SK-N-SH (cell line): ENCODE measurements at regions not wholly inside any gene's neighbourhood (a gene's known extent, or its start where the extent isn't known, plus 50 kb on each side); places are given as distances from the start of the nearest gene placed in this dataset.
"Not testable (repeated sequence)": the region's sequence is repeated elsewhere in the genome, so short reads cannot be mapped to it uniquely, and the experiment has no call there.

Experiments
- CTCF ChIA-PET: fragments of 300-600, 350-600 bp; formaldehyde crosslinking; extraction: SDS; loops from one replicate; lab custom pipeline; 2021; lab: Yijun Ruan, JAX
- POLR2A ChIA-PET: fragments of 350-600 bp; sonication (Branson Sonifier 250); formaldehyde crosslinking; extraction: SDS; loops from one replicate; lab custom pipeline; 2020; ENCODE audit warnings: antibody characterized with exemption, inconsistent platforms; lab: Yijun Ruan, JAX
- DNase-seq: peaks from one replicate; pipeline ENCODE4 v3.0.0; 2012
- H2AFZ ChIP-seq: fragments of 200-600 bp; sonication (generic); 2 replicates; pipeline ENCODE4 v1.8.1; 2016; ENCODE audit warnings: antibody characterized with exemption, mild to moderate bottlenecking, low read depth
- H3F3A ChIP-seq: fragments of 200-600 bp; sonication (generic); replicated peaks from 2 replicates; pipeline ENCODE3; 2016; ENCODE audit warnings: antibody characterized with exemption, mild to moderate bottlenecking; ENCODE audit not compliant: insufficient read depth
- H3K27ac ChIP-seq, 2 experiments: fragments of 200-500 bp in 1 of 2; fragments of 200-600 bp in 1 of 2; sonication (Bioruptor generic) in 1 of 2; sonication (generic), shearing (Covaris generic) in 1 of 2; 2 replicates each; pipeline versions ENCODE4 v1.5.1 to v1.6.1; 2014 to 2016; ENCODE audit warnings: low read depth in 2 of 2, inconsistent platforms in 1 of 2, low read length in 1 of 2, mild to moderate bottlenecking in 1 of 2, mixed read lengths in 1 of 2
- H3K27me3 ChIP-seq: fragments of 200-600 bp; sonication (generic), shearing (Covaris generic); 2 replicates; pipeline ENCODE4 v1.6.1; 2016; ENCODE audit warnings: mixed run types; ENCODE audit not compliant: insufficient read depth
- H3K36me3 ChIP-seq, 2 experiments: fragments of 200-500 bp in 1 of 2; fragments of 200-600 bp in 1 of 2; sonication (Bioruptor generic) in 1 of 2; sonication (generic) in 1 of 2; replicated peaks in 1 of 2; 2 replicates each; pipeline versions ENCODE3 to v1.5.1; 2014 to 2016; ENCODE audit warnings: low read length in 1 of 2, mild to moderate bottlenecking in 1 of 2; ENCODE audit not compliant: insufficient read depth in 2 of 2, control insufficient read depth in 1 of 2
- H3K4me1 ChIP-seq, 2 experiments: fragments of 200-500 bp in 1 of 2; fragments of 200-600 bp in 1 of 2; sonication (Bioruptor generic) in 1 of 2; sonication (generic), shearing (Covaris generic) in 1 of 2; 2 replicates each; pipeline versions ENCODE4 v1.5.1 to v1.6.1; 2014 to 2016; ENCODE audit warnings: low read depth in 1 of 2, low read length in 1 of 2, mixed run types in 1 of 2; ENCODE audit not compliant: insufficient read depth in 2 of 2, control insufficient read depth in 1 of 2
- H3K4me2 ChIP-seq: fragments of 200-600 bp; sonication (generic), shearing (Covaris generic); 2 replicates; pipeline ENCODE4 v1.6.1; 2017; ENCODE audit warnings: mixed run types
- H3K4me3 ChIP-seq, 2 experiments: fragments of 200-500 bp in 1 of 2; fragments of 200-600 bp in 1 of 2; sonication (Bioruptor generic) in 1 of 2; sonication (generic), shearing (Covaris generic) in 1 of 2; 2 replicates each; pipeline versions ENCODE4 v1.5.1 to v1.8.1; 2014 to 2016; ENCODE audit warnings: low read depth in 2 of 2, inconsistent platforms in 1 of 2, low read length in 1 of 2, mild to moderate bottlenecking in 1 of 2, mixed read lengths in 1 of 2, moderate library complexity in 1 of 2
- H3K79me2 ChIP-seq: fragments of 200-600 bp; sonication (generic); 2 replicates; pipeline ENCODE4 v1.8.1; 2017; ENCODE audit warnings: mild to moderate bottlenecking; ENCODE audit not compliant: insufficient read depth
- H3K9ac ChIP-seq: fragments of 200-600 bp; sonication (generic); 2 replicates; pipeline ENCODE4 v1.6.1; 2017; ENCODE audit warnings: mixed run types
- H3K9me2 ChIP-seq: fragments of 200-600 bp; sonication (generic); 2 replicates; pipeline ENCODE4 v1.6.1; 2017; ENCODE audit warnings: mixed run types
- H3K9me3 ChIP-seq: fragments of 200-600 bp; sonication (generic); 2 replicates; pipeline ENCODE4 v1.6.1; 2017; ENCODE audit warnings: mixed run types, mild to moderate bottlenecking, moderate library complexity
- H4K20me1 ChIP-seq: fragments of 200-600 bp; sonication (generic); 2 replicates; pipeline ENCODE4 v1.6.1; 2017; ENCODE audit warnings: mild to moderate bottlenecking, mixed run types; ENCODE audit not compliant: insufficient read depth
- RAD21 ChIP-seq: IDR thresholded peaks from 2 replicates; pipeline ENCODE4 v1.6.1; 2012; ENCODE audit warnings: mild to moderate bottlenecking, low read length
- WGBS: methylation state at CpG from one replicate; pipeline ENCODE4 v1.1.6; 2017; ENCODE audit warnings: low lambda C conversion rate; 5-methylcytosine and 5-hydroxymethylcytosine counted together

DNA sequence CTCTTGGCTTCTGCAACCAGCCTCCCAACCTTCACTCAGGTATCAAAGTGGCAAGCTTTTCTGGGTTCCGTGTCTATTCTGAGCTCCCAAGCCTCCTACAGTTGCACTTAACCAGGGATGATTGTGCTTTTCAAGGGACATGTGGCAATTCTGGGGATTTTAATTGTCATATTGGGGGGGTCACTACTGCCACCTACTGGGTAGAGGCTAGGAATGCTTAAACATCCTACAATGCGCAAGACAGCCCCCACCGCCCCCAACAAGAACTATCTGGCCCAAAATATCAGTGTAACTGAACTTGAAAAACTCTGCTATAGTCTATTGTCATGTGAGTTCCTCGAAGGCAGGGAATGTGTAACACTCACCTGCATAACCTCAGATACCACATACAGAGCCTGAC lies 201.5 kb downstream of the NPIPA8 start:
- CTCF ChIA-PET, H3K36me3 ChIP-seq, H3K27ac ChIP-seq, H3K27me3 ChIP-seq, H3K4me3 ChIP-seq, POLR2A ChIA-PET, H3K9ac ChIP-seq, H3K9me3 ChIP-seq, H3F3A ChIP-seq, H3K9me2 ChIP-seq, DNase-seq, H3K4me2 ChIP-seq, H2AFZ ChIP-seq, H3K79me2 ChIP-seq, H3K4me1 ChIP-seq, H4K20me1 ChIP-seq: not testable (repeated sequence)
- WGBS = 69% methylated on average over 1 of the region's 4 CpGs

GRCh38 chr16:18131587-18131986 lies 204.9 kb downstream of the NPIPA8 start:
- H3K4me3 ChIP-seq, H4K20me1 ChIP-seq, H2AFZ ChIP-seq, H3K27me3 ChIP-seq, H3K4me2 ChIP-seq, H3K9me3 ChIP-seq, H3F3A ChIP-seq, H3K9me2 ChIP-seq, H3K9ac ChIP-seq, H3K4me1 ChIP-seq, H3K79me2 ChIP-seq, POLR2A ChIA-PET, CTCF ChIA-PET, H3K36me3 ChIP-seq, H3K27ac ChIP-seq, DNase-seq: not testable (repeated sequence)
- TF ChIP-seq RAD21 = peak; percentile 30
- WGBS = 7% methylated on average over 2 of the region's 6 CpGs

DNA sequence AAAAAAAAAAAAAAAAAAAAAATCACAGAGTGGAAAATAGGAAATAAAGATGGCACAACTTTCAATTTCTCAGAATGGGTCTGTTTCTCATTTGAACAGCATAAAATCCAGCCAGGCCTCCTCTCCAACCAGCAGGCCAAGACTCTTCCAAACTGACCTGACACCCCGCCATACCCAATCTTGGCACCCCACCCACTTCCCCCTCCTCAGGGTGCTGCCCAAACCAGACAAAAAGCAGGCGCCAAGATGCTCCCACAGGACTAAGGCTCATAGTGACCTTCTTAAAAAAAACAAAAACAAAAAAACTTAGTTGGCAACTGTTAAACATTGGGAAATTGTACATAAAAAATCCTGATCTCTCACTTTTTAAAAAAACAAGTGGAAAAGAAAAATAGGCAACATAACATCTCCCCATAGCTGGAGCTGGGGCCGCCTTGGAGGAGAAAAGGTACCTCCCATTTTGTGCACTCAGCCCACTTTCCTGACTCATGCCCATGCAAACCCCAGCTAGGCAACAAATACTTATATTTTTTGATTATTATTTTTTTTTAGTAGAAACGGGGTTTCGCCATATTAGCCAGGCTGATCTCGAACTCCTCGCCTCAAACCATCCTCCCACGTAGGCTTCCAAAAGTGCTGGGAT lies 205.9 kb downstream of the NPIPA8 start:
- H4K20me1 ChIP-seq, H3K4me3 ChIP-seq, H3K79me2 ChIP-seq, H3K4me2 ChIP-seq, H3K9ac ChIP-seq, H3K27ac ChIP-seq, H3K27me3 ChIP-seq, H3K36me3 ChIP-seq, H3F3A ChIP-seq, H3K9me2 ChIP-seq, H3K4me1 ChIP-seq, DNase-seq, H3K9me3 ChIP-seq, H2AFZ ChIP-seq: not testable (repeated sequence)
- POLR2A ChIA-PET = interaction anchor here (0.6 kb wide), 1 partner anchor 158 kb away, joined by 3 read pairs; no protein-coding TSS in a partner anchor
- WGBS = 71% methylated on average over 7 of the region's 8 CpGs
- CTCF ChIA-PET = interaction anchor here (0.6 kb wide), 1 partner anchor 161 kb away, joined by 3 read pairs; no protein-coding TSS in a partner anchor

- H3K9ac ChIP-seq, CTCF ChIA-PET, H3K36me3 ChIP-seq, DNase-seq, POLR2A ChIA-PET, H3K79me2 ChIP-seq, H3K4me3 ChIP-seq, H3K27me3 ChIP-seq, H3K4me1 ChIP-seq, H4K20me1 ChIP-seq, H3K27ac ChIP-seq, H3F3A ChIP-seq, H2AFZ ChIP-seq, H3K9me2 ChIP-seq, H3K4me2 ChIP-seq, H3K9me3 ChIP-seq: not testable (repeated sequence)
- 20% methylated on average over 1 of the region's 12 CpGs for WGBS
Observed at GRCh38 chr16:18127033-18127432, 209.5 kb downstream of the NPIPA8 start.

DNA sequence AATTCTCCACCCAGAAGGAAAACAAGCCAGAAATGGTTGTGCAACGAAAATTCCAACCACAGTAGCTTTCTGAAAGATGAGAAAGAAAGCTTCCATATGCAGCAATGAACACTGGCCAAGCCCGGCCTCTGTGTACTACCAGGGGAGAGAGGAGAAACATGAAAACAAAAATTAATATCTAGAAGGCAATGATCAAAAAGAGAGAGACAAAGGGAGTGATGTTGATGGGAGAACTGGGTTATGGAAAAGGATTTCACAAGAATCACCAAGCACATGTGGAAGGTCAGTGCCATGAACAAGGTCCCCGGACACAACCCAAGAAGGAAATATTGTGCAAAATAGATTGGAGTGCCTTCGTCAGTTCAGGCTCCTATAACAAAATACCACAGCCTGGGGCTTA lies 217.4 kb downstream of the NPIPA8 start:
- H3K79me2 ChIP-seq, POLR2A ChIA-PET, H3K9ac ChIP-seq, H3K9me3 ChIP-seq, DNase-seq, H3K27ac ChIP-seq, H3K9me2 ChIP-seq, H2AFZ ChIP-seq, H3K36me3 ChIP-seq, H3K4me1 ChIP-seq, H3K4me2 ChIP-seq, H3K27me3 ChIP-seq, CTCF ChIA-PET, H3K4me3 ChIP-seq, H4K20me1 ChIP-seq, H3F3A ChIP-seq: not testable (repeated sequence)
- 56% methylated on average over 3 of the region's 4 CpGs for WGBS

- H2AFZ ChIP-seq, H3K9me2 ChIP-seq, H3K4me3 ChIP-seq, DNase-seq, H3K4me2 ChIP-seq, H3K36me3 ChIP-seq, H3K4me1 ChIP-seq, H3K79me2 ChIP-seq, H3K27me3 ChIP-seq, H4K20me1 ChIP-seq, H3K9ac ChIP-seq, POLR2A ChIA-PET, CTCF ChIA-PET, H3F3A ChIP-seq, H3K27ac ChIP-seq, H3K9me3 ChIP-seq: not testable (repeated sequence)
- WGBS = 14% methylated on average over 2 of the region's 5 CpGs
Observed at GRCh38 chr16:18118684-18119083, 217.9 kb downstream of the NPIPA8 start.
